B cell (primary cell): ENCODE measurements at regions not wholly inside any gene's neighbourhood (a gene's known extent, or its start where the extent isn't known, plus 50 kb on each side); places are given as distances from the start of the nearest gene placed in this dataset.

Experiments
- ATAC-seq: fragments of 200-7000 bp; cut with Tn5 transposase; one replicate; pipeline ENCODE4 v1.10.0; 2021; ENCODE audit warnings: low read depth, mild to moderate bottlenecking, moderate number of reproducible peaks, moderate library complexity
- CTCF ChIA-PET: fragments of 350-600 bp; sonication (Branson Sonifier 250); formaldehyde crosslinking; loops from one replicate; lab custom pipeline; 2021; ENCODE audit warnings: antibody characterized with exemption, inconsistent platforms; lab: Charles Lee
- POLR2A ChIA-PET: fragments of 350-600 bp; sonication (Branson Sonifier 250); formaldehyde crosslinking; loops from one replicate; lab custom pipeline; 2021; ENCODE audit warnings: antibody characterized with exemption; lab: Charles Lee
- DNase-seq: peaks from one replicate; pipeline ENCODE4 v3.0.0; 2013
- H2AFZ ChIP-seq: 2 replicates; pipeline ENCODE4 v1.6.1; 2012; ENCODE audit warnings: mild to moderate bottlenecking, low read depth, low read length; ENCODE audit not compliant: insufficient read depth, poor library complexity, severe bottlenecking
- H3K27ac ChIP-seq, 2 donors: 1 replicate in 1 of 2; 2 replicates in 1 of 2; pipeline ENCODE4 v1.5.1; 2012 to 2013; ENCODE audit warnings: low read length in 2 of 2, mild to moderate bottlenecking in 2 of 2, moderate library complexity in 1 of 2
- H3K27me3 ChIP-seq, 4 experiments: fragments of 200-600 bp in 1 of 4; sonication (generic) in 1 of 4; replicated peaks in 1 of 4; 1 replicate in 2 of 4; 2 replicates in 2 of 4; pipeline versions ENCODE4 v1.6.1 to v1.7.0; 2013 to 2016; ENCODE audit warnings: low read length in 3 of 4, mild to moderate bottlenecking in 2 of 4, mixed read lengths in 1 of 4, moderate library complexity in 1 of 4; ENCODE audit not compliant: insufficient read depth in 4 of 4, control insufficient read depth in 3 of 4; ENCODE audit errors: control extremely low read depth in 1 of 4
- H3K36me3 ChIP-seq, 2 experiments: replicated peaks in 1 of 2; 1 replicate in 1 of 2; 2 replicates in 1 of 2; pipeline versions ENCODE4 v1.6.1 to v1.7.1; 2013; ENCODE audit warnings: low read length in 1 of 2; ENCODE audit not compliant: insufficient read depth in 2 of 2, control insufficient read depth in 1 of 2; ENCODE audit errors: control extremely low read depth in 1 of 2, extremely low read depth in 1 of 2
- H3K4me1 ChIP-seq, 2 donors: fragments of 200-600 bp in 1 of 2; sonication (generic) in 1 of 2; 1 replicate in 1 of 2; 2 replicates in 1 of 2; pipeline versions ENCODE4 v1.5.1 to v1.6.1; 2013 to 2017; ENCODE audit warnings: low read length in 2 of 2; ENCODE audit not compliant: control insufficient read depth in 2 of 2, insufficient read depth in 2 of 2
- H3K4me2 ChIP-seq: replicated peaks from 2 replicates; pipeline ENCODE3; 2012; ENCODE audit warnings: mild to moderate bottlenecking, low read depth, low read length; ENCODE audit not compliant: poor library complexity, severe bottlenecking
- H3K4me3 ChIP-seq, 5 experiments: fragments of 200-600 bp in 1 of 5; sonication (generic) in 1 of 5; 1 replicate in 3 of 5; 2 replicates in 2 of 5; pipeline versions ENCODE4 v1.5.1 to v1.7.0; 2011 to 2016; ENCODE audit warnings: low read length in 4 of 5, mild to moderate bottlenecking in 4 of 5, low read depth in 2 of 5, control low read depth in 1 of 5, moderate library complexity in 1 of 5; ENCODE audit not compliant: insufficient read depth in 1 of 5; ENCODE audit errors: control extremely low read depth in 1 of 5, extremely low read depth in 1 of 5
- H3K79me2 ChIP-seq: fragments of 200-600 bp; sonication (generic); one replicate; pipeline ENCODE4 v1.6.0; 2016; ENCODE audit warnings: low read length; ENCODE audit not compliant: control insufficient read depth, insufficient read depth
- H3K9ac ChIP-seq: fragments of 200-600 bp; sonication (generic); 2 replicates; pipeline ENCODE4 v1.6.1; 2017; ENCODE audit warnings: mild to moderate bottlenecking, low read length, moderate library complexity
- H3K9me3 ChIP-seq, 3 donors: one replicate each; pipeline versions ENCODE4 v1.6.1 to v1.7.1; 2013; ENCODE audit warnings: low read length in 2 of 3; ENCODE audit not compliant: control insufficient read depth in 2 of 3, insufficient read depth in 1 of 3; ENCODE audit errors: control extremely low read depth in 1 of 3
- H4K20me1 ChIP-seq: 2 replicates; pipeline ENCODE4 v1.6.0; 2012; ENCODE audit warnings: mild to moderate bottlenecking, low read length; ENCODE audit not compliant: insufficient read depth, control insufficient read depth, poor library complexity, severe bottlenecking
- H3K27ac Mint-ChIP-seq: one replicate; pipeline ENCODE4 v1.8.0; 2021; ENCODE audit warnings: mixed read lengths
- H3K27me3 Mint-ChIP-seq: one replicate; pipeline ENCODE4 v1.8.0; 2021; ENCODE audit warnings: mixed read lengths
- H3K4me1 Mint-ChIP-seq: one replicate; pipeline ENCODE4 v1.8.0; 2021; ENCODE audit warnings: mixed read lengths
- H3K4me3 Mint-ChIP-seq: one replicate; pipeline ENCODE4 v1.8.0; 2021; ENCODE audit warnings: mixed read lengths
- H3K9me3 Mint-ChIP-seq: one replicate; pipeline ENCODE4 v1.8.0; 2022; ENCODE audit warnings: mixed read lengths; ENCODE audit not compliant: insufficient read depth
- EZH2 ChIP-seq: IDR thresholded peaks from 2 replicates; pipeline ENCODE4 v1.6.1; 2012; ENCODE audit warnings: borderline replicate concordance, low read depth, mild to moderate bottlenecking, moderate library complexity, low read length; ENCODE audit not compliant: insufficient read depth, poor library complexity, severe bottlenecking
- WGBS: methylation state at CpG from one replicate; pipeline ENCODE4 v1.1.5; 2013; ENCODE audit warnings: missing lambda C conversion rate; ENCODE audit not compliant: insufficient coverage; 5-methylcytosine and 5-hydroxymethylcytosine counted together
- intact Hi-C: fragments of 100-400 bp; cut with micrococcal nuclease; formaldehyde crosslinking; loops from one replicate; pipeline ENCODE4 v1.10.0; 2022
- TF ChIP-seq, protein P1 (sequence below): fragments of 200-600 bp; IDR thresholded peaks from one replicate; pipeline ENCODE4 v1.8.0; 2022; ENCODE audit warnings: antibody characterized with exemption, mild to moderate bottlenecking

DNA sequence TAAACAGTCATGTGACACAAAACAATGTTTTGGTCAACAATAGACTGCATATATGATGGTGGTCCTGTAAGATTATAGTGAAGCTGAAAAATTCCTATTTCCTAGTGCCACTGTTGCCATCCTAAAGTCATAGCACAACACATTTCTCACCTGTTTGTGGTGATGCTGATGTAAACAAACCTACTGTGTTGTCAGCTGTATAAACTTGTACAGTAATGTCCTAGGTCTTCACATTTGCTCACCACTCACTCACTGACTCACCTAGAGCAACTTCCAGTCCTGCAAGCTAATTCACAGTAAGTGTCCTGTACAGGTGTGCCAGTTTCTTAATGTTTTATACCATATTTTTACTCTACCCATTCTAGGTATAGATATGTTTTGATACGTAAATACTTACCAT is 326.1 kb upstream of the USP24 start:
- no peak overlapping the region for H3K4me3 Mint-ChIP-seq
- Histone ChIP-seq H3K9me3 (no peaks in the 10 kb centered on the region), H3K9ac (no peak overlapping the region), H3K4me3 (no peak overlapping the region), H3K4me1 (no peaks in the 10 kb centered on the region), H2AFZ (no peak overlapping the region), H3K79me2 (no peaks in the 10 kb centered on the region), H3K27ac (no peak overlapping the region), H3K4me2 (no peak overlapping the region), H3K36me3 (no peaks in the 10 kb centered on the region), H3K27me3 (no peaks in the 10 kb centered on the region), H4K20me1 (no peaks in the 10 kb centered on the region)
- no peak overlapping the region for H3K27ac Mint-ChIP-seq
- peaks cover 3% of the 10 kb centered on the region for H3K27me3 Mint-ChIP-seq
- no CpG with 5 or more reads among the region's 1 CpG for WGBS
- ATAC-seq (no peak), DNase-seq (no peak)
- TF ChIP-seq EZH2 = no peak
- TF ChIP-seq, protein P1, sequence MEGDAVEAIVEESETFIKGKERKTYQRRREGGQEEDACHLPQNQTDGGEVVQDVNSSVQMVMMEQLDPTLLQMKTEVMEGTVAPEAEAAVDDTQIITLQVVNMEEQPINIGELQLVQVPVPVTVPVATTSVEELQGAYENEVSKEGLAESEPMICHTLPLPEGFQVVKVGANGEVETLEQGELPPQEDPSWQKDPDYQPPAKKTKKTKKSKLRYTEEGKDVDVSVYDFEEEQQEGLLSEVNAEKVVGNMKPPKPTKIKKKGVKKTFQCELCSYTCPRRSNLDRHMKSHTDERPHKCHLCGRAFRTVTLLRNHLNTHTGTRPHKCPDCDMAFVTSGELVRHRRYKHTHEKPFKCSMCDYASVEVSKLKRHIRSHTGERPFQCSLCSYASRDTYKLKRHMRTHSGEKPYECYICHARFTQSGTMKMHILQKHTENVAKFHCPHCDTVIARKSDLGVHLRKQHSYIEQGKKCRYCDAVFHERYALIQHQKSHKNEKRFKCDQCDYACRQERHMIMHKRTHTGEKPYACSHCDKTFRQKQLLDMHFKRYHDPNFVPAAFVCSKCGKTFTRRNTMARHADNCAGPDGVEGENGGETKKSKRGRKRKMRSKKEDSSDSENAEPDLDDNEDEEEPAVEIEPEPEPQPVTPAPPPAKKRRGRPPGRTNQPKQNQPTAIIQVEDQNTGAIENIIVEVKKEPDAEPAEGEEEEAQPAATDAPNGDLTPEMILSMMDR = no peak
- H3K4me1 Mint-ChIP-seq = no peaks in the 10 kb centered on the region
- intact Hi-C loops = no loop called here
- CTCF ChIA-PET = interaction anchor here (0.6 kb wide), 1 partner anchor 1123 kb away, joined by 4 read pairs; no protein-coding TSS in a partner anchor
- no peaks in the 10 kb centered on the region for H3K9me3 Mint-ChIP-seq
- POLR2A ChIA-PET = no interaction called here

DNA sequence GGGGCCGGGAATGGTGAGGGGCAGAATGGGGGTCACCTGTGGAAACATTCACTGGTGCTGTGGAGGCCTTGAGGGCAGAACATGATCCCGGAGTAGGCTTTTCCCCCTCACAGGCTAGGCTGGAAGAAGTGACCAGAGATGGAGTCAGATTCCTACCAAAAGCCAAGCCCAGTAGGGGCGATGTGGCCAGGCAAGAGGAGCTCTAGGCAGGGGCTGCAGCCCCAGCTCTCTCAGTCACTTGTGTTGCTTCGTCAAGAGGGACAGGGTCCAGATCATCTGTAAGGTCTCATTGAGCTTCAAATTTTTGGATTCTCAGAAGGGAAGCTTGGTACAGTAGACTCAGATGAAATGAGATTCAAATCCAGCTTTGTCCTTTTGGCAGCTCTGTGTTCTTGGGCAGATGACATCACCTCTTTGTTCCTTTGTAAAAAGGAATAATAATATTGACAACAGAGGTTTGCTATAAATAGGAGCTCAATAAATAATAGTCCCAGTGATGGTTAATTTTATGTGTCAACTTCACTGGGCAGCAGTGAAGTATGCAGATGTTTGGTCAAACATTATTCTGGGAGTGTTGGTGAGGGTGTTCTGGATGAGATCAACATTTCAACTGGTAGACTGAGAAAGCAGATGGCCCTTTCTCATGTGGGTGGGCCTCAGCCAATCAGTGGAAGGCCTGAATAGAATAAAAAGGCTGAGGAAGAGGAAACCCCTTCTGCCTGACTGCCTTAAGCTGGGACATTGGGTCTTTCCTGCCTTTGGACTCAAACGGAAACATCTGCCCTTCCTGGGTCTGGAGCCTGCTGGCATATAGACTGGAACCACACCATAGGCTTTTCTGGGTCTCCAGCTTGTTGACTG is 324.7 kb upstream of the USP24 start:
- ATAC-seq (no peak), DNase-seq (no peak)
- H3K4me1 Mint-ChIP-seq = no peaks in the 10 kb centered on the region
- intact Hi-C loops = no loop called here
- H3K9me3 ChIP-seq = no peaks in the 10 kb centered on the region
- no peak overlapping the region for H2AFZ ChIP-seq
- peaks cover 3% of the 10 kb centered on the region for H3K27me3 Mint-ChIP-seq
- no peak overlapping the region for H3K9ac ChIP-seq
- no peak overlapping the region for H3K27ac Mint-ChIP-seq
- no peaks in the 10 kb centered on the region for H3K4me1 ChIP-seq
- H3K27ac ChIP-seq = no peak overlapping the region
- WGBS = 92% methylated on average over 5 of the region's 5 CpGs
- H3K4me3 Mint-ChIP-seq = no peak overlapping the region
- H3K4me3 ChIP-seq = no peak overlapping the region
- no peaks in the 10 kb centered on the region for H3K36me3 ChIP-seq
- H4K20me1 ChIP-seq = no peaks in the 10 kb centered on the region
- no peaks in the 10 kb centered on the region for H3K27me3 ChIP-seq
- no peak overlapping the region for H3K4me2 ChIP-seq
- CTCF ChIA-PET = no interaction called here
- H3K9me3 Mint-ChIP-seq = no peaks in the 10 kb centered on the region
- POLR2A ChIA-PET = no interaction called here
- TF ChIP-seq, protein P1 = no peak
- TF ChIP-seq EZH2 = no peak
- no peaks in the 10 kb centered on the region for H3K79me2 ChIP-seq
